Renal cortical epithelial cell (primary cell): ENCODE measurements at regions not wholly inside any gene's neighbourhood (a gene's known extent, or its start where the extent isn't known, plus 50 kb on each side); places are given as distances from the start of the nearest gene placed in this dataset.

Source experiments
- DNase-seq: peaks from one replicate; pipeline ENCODE4 v3.0.0-alpha.2; 2011; ENCODE audit warnings: low read depth

- no peak for DNase-seq
Measured at GRCh38 chr6:9614778-9615177, 800.1 kb downstream of the TFAP2A start.

- no peak for DNase-seq
Measured at GRCh38 chr6:9612489-9612888, 802.4 kb downstream of the TFAP2A start.

DNA sequence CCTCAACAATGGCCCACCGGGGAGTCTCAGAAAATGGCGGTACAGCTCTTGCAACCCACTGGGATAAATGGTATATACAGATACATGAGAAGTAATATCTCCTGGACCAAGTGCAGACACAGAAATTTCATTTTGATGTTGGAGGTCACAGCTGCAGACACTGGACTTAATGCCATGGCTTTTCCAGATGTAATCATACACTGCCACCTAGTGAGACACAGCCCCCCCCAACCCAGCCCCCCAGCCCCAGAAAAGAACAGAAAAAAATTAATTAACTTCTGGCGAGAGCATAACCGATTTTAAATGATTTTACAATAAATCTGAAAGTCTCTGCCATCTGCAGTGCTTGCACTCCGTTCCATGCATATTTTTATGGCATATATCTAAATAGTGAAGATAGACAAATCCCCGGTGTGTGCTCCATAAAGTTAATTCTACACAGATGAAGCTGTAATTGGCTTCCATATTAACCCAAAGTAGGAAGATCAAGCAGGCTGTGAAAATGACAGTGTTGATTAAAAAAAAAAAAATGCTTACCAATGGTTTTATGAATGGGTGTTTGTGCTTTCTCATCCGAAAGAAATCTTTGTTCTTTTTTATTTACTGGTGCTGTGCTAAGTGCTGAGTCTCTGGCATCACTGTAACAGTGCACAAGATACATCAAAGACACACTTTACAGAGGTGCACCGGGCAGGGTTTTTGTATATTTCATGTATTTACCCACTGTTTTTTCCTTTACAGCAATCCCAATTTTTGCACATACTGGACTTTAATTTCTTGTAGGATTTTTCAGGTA, 804.1 kb downstream of the TFAP2A start:
- DNase-seq = no peak

- no peak for DNase-seq
Measured at GRCh38 chr6:9606435-9607134, 808.3 kb downstream of the TFAP2A start.

DNA sequence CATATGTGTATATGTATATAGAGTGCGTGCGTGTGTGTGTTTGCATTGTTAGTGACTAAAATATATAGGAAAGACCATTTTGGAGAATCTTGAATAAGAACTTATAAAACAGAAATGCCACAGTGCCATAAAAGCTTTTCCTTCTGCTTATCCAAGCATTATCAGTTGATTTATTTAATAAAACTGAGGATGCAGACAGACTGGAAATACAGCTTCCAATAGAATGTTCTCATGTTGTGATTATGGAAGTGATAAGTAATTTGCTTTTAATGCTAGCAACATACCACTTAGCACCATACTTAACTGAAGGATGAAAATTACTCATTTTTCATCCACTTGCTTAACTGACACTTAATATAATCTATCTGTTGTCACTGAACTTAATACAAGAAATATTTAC, 820.1 kb downstream of the TFAP2A start:
- no peak for DNase-seq

DNA sequence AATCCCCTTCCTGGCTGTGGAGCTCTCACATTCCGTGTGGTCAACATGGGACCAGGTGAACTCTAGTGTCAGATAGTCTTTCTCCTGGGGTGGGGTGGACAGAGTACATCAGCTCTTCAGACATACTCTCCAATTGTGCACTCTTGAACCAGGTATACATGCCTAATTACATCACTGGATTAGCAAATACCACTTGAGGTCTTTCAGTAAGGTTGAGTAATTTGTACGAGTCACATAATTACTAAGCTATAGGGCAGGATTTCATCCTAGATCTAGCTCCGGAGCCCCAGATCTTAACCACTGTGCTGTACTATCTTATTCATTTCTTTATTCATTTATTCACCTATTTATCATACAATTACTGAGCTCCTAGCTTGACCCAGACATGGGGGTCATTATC, 821.3 kb downstream of the TFAP2A start:
- DNase-seq = peak; percentile 32

DNA sequence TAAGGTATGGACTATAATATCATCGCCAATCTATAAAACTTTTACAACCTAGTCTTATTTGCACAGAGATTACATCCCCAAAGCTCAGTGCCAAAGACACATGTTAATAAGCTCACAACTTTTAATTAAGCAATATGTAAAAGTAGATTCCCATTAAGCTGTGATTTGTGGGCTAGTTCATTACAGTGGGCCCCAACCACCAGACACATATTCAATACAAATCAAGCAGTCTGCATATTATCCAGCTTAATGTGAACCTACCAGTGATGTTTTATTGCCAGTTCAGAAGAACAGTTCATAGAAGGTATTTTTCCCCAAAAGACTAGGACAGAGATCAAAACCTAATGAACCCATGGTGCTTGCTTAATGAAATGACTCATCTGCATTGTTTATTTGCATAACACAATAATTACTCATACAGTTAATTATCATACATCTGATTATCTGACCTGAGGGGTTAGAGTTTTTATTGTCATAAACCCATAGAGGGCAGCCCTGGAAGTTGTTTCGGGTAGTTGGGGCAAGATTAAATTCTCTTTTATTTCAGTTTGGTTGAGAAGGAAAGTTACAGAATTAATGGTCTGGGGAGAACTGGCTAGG, 831.0 kb downstream of the TFAP2A start:
- peak; percentile 56 for DNase-seq

GRCh38 chr6:9581155-9581554, 833.7 kb downstream of the TFAP2A start:
- DNase-seq = no peak

GRCh38 chr6:9576521-9576920, 838.4 kb downstream of the TFAP2A start:
- DNase-seq = no peak

DNA sequence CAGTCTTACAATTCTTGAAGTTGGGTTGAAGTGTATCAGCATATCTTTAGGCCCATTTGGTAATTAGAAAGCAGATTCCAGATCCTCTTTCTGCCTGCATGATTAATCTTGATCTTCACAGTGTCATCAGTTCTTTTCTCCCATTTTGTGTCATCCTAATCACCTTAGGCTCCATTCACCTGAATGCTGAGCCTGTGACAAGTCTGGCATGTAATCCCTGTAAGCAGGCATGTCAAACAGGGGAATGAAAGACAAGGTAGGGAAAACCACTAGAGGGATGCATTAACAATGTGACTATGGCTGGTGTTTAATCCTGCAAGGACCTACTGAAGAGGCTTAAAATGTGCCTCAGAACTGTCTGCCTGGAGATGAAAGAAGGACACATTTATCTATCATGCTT, 848.8 kb downstream of the TFAP2A start:
- no peak for DNase-seq

GRCh38 chr6:9564021-9564420, 850.9 kb downstream of the TFAP2A start:
- no peak for DNase-seq

GRCh38 chr6:9563568-9563967, 851.3 kb downstream of the TFAP2A start:
- no peak for DNase-seq

DNA sequence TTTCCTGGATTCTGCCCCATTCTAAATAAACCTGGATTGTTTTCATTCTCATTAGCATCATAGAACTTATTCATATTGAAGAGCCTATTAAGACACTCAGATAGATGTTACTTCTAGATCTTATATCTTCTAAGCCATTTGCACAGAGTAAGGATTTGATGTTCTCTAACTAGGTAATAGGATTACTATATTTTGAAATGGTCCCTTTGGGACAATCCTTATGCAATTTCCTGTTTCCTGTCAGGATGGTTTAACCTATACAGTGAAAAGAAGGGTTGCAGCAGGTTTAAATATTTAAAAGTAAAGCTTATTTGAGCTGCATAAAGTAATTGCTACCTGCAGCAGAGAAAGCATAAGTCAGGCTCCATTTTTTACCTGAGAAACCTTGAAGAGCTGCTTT, 860.1 kb downstream of the TFAP2A start:
- no peak for DNase-seq

GRCh38 chr6:9554323-9554722, 860.6 kb downstream of the TFAP2A start:
- no peak for DNase-seq

DNA sequence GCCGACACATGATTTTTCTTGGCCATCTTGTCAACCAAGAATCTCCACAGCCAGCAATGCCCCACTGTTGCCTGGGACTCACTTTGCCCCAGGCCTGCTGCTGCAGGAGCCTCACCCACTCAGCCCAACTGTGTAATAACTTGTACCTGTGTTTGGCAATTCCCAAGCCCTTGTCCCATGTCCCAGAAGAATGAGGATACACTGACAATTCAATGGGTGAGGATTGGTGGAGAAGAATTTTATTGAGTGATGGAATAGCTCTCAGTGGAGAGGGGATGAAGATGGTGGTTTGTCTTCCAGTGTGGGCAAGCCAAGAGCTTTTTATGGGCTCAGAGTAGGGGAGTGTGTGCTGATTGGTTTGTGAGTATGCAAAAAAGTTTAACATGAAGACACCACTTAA, 861.9 kb downstream of the TFAP2A start:
- no peak for DNase-seq

GRCh38 chr6:9543649-9544048, 871.2 kb downstream of the TFAP2A start:
- DNase-seq = no peak

GRCh38 chr6:9540534-9541126, 874.2 kb downstream of the TFAP2A start:
- DNase-seq = peak; percentile 72

GRCh38 chr6:9540126-9540525, 874.7 kb downstream of the TFAP2A start:
- peak; percentile 50 for DNase-seq

- peak; percentile 99 for DNase-seq
Measured at GRCh38 chr6:9539231-9539755, 875.6 kb downstream of the TFAP2A start.

DNA sequence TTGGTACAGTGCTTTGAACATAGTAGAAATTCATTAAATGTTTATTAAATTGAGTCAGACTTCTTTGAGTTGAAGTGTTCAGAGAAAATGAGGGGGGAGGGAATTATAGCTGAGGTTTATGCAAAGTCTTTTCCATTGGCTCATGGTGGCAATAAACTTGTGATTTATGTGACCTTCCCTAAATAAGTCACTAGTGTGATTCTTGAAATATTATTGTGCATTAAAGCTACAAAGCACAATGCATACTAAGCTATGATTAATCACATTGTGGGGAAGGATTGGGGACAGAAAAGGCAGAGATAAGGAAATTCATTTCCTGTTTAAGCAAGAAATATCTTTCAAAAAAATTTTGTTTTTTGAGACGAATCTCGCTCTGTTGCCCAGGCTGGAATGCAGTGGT, 877.5 kb downstream of the TFAP2A start:
- DNase-seq = peak; percentile 51

GRCh38 chr6:9535106-9535505, 879.8 kb downstream of the TFAP2A start:
- DNase-seq = no peak
